NCI-H146 (cell line): ENCODE measurements at regions not wholly inside any gene's neighbourhood (a gene's known extent, or its start where the extent isn't known, plus 50 kb on each side); places are given as distances from the start of the nearest gene placed in this dataset.

Source experiments
- DNase-seq: peaks from one replicate; lab custom pipeline; 2025; lab: John Stamatoyannopoulos, UW

DNA sequence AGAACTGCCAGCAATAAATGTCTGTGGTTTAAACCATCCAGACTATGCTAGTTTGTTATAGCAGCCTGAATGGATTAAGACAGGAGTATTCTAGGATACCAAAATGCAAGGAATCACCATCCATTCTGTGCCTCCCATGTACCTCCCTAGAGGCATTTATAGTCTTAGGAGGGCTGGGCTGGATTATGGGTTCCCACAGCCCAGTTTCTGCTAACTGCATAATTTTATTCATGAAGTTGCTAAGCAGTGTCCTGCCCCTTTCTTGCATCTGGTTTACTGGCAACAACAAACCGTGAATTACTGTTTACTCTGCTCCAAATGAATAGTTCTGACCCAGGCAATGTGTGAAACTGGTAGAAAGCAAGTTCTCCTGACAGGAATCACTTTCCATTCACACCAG, 67.1 kb upstream of the PRKX start:
- no peak for DNase-seq

DNA sequence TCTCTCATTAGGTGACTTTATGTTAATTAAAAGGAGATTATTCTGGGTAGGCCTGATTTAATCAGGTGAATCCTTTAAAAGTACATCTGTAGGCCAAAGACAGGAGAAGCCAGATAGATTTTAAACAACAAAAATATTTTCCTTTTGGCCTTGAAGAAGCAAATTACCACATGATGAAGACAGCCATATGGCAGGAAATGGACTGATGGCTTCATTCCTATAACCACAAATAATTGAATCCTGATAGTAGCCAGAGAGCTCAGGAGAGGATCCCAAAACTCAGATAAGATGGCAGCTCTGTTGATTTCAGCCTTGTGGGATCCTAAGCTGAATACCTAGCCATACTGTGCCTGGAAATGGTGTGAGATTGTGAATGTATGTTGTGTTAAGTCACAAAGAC, 66.1 kb upstream of the PRKX start:
- DNase-seq, result no peak

DNA sequence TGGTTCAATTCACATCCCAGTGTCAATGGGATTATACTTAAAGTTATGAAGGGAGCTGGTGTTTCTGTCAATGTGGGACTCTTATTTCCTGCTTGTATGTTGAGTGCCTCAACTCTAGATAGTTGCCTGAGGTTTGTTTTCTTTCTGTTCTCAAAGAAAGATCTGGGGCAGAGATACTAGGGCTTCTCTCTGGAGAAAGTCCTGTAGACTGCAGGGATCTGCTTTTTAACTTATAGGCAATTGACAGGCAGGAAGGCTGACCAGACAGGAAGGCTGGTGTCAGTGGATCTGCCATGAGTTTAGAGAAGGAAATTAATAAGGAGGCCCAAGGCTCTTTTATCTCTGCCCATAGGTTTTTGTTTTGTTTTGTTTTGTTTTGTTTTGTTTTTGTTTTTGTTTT, 64.0 kb upstream of the PRKX start:
- DNase-seq, result no peak

DNA sequence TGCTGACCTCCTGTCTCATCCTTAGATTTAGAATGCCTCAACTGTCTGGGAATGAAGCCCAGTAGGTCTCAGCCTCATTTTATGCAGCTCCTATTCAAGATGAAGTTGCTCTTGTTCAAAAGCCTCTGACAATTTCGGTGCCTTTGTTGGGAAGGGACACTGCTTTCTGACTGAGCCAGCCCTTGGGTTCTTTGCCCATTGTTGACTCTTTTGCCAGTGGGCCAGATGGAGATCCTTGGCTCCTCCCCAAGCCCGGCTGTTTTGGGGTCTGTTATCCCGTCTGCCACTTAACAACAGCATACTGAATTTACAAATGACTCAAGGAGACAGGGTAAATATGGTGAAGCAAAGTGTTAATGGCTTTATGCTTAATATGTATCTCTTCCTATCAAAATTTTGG, 58.3 kb upstream of the PRKX start:
- DNase-seq, result no peak

DNA sequence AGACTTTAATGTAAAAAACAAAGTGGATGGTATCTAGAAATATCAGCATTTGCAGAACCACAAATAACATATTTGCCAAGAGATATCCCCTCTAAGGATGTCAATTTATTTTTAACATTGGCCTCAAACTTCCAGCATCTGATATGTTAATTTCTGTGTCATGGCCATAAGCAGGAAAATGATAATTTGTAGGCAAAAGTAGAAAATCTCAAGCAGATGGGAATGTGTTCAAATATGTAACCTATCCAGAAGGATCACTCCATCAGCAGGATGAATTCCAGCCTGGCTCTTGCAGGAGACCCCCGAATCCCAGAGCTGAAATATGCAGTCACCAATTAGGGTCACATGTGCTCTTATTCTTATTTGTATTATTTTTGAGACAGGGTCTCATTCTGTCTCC, 55.4 kb upstream of the PRKX start:
- DNase-seq, result no peak
